Fibroblast of pulmonary artery (primary cell): ENCODE measurements at regions not wholly inside any gene's neighbourhood (a gene's known extent, or its start where the extent isn't known, plus 50 kb on each side); places are given as distances from the start of the nearest gene placed in this dataset.

ENCODE experiments used
- DNase-seq: peaks from one replicate; pipeline ENCODE4 v3.0.0-alpha.2; 2010; ENCODE audit warnings: low read depth
- H3K4me3 ChIP-seq: replicated peaks from 2 replicates; pipeline ENCODE4 v1.5.1; 2011; ENCODE audit warnings: low read depth, mild to moderate bottlenecking, control low read depth, low read length, moderate library complexity
- TF ChIP-seq, protein P1 (sequence below): IDR thresholded peaks from 2 replicates; pipeline ENCODE4 v1.5.1; 2011; ENCODE audit warnings: mild to moderate bottlenecking, control low read depth, low read length, inconsistent platforms; ENCODE audit errors: missing control alignments

GRCh38 chr4:105036991-105037390, 109.7 kb upstream of the TET2 start:
- DNase-seq = no peak
- TF ChIP-seq, protein P1, sequence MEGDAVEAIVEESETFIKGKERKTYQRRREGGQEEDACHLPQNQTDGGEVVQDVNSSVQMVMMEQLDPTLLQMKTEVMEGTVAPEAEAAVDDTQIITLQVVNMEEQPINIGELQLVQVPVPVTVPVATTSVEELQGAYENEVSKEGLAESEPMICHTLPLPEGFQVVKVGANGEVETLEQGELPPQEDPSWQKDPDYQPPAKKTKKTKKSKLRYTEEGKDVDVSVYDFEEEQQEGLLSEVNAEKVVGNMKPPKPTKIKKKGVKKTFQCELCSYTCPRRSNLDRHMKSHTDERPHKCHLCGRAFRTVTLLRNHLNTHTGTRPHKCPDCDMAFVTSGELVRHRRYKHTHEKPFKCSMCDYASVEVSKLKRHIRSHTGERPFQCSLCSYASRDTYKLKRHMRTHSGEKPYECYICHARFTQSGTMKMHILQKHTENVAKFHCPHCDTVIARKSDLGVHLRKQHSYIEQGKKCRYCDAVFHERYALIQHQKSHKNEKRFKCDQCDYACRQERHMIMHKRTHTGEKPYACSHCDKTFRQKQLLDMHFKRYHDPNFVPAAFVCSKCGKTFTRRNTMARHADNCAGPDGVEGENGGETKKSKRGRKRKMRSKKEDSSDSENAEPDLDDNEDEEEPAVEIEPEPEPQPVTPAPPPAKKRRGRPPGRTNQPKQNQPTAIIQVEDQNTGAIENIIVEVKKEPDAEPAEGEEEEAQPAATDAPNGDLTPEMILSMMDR = no peak
- no peak overlapping the region for H3K4me3 ChIP-seq

- no peak for DNase-seq
- TF ChIP-seq, protein P1 = no peak
- no peak overlapping the region for H3K4me3 ChIP-seq
Measured at GRCh38 chr4:105042451-105042850, 104.2 kb upstream of the TET2 start.

DNA sequence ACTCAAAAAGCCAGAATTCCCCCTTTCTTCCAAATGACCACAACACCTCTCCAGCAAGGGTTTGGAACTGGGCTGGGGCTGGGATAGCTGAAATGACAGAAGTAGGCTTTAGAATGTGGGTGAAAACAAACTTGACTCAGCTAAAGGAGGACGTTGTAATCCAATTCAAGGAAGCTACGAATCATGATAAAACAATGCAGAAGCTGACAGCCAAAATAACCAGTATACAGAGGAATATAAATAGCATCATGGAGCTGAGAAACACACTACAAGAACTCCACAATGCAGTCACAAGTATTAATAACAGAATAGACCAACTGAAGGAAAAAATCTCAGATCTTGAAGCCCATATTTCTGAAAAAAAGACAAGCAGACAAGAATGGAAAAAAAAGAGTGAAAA, 95.8 kb upstream of the TET2 start:
- TF ChIP-seq, protein P1 = no peak
- DNase-seq = peak; percentile 76
- no peak overlapping the region for H3K4me3 ChIP-seq

DNA sequence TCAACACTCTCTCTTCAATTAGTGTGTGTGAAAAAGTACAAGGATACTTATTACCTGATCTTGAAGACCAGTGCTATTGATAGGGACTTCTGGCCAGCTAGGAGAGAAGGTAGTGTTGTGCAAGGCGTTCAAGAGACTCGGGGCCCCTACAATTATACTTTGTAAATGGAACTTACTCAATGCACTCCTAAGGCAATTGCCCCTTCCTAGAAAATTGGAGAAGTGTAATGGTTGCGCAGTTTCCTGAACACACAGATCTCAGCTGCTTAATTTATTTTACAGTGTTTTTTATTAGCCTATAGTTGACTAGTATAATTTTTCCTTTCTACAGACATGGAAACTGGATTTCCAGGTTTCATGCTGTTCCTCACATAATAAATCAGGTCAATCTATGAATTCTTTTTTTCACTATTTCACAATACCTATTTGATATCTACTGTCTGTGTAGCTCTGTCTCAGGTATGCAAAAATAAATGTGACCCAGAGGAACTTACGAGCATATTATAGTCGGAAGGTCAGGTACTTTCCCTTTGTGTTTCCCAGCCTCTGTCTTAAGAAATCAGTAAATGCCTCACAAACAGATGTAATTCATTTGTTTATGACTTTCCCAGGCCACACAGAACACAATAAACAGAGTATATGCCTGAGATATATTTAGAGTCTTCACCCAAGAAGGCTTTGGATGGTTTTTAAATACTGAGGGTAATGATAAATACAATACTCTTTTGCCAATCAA, 89.1 kb upstream of the TET2 start:
- DNase-seq = peak; percentile 25
- no peak overlapping the region for H3K4me3 ChIP-seq
- TF ChIP-seq, protein P1 = no peak

DNA sequence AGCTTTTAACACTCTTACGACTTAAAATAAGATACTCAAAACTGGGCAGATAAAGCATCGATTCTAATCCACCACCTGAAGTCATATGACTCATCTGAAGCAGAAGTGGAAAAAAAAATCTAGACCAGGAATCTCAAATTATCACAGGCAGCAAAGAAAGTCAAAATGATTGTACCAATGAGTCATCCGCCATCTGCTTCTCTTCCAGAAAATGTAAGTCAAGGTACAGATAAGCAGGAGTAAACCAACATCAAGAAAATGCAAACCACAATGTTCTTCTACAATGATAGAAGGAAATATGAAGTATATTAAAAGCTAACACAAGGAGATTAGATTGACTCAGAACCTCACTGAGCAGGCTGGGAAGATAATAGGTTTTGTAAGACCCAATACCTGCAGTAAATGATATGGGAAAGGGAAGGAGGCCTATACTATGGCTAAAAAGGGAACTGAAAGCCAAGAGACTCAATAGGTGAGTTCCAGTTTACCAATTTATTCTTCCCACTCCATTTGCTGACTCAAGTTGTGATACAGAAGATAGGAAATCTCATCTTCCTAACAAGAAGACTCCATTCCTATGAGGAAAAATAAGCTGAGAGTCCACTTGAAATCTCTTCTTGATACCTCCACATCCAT, 88.4 kb upstream of the TET2 start:
- no peak overlapping the region for H3K4me3 ChIP-seq
- TF ChIP-seq, protein P1 = no peak
- DNase-seq = peak; percentile 55

GRCh38 chr4:105059337-105059736, 87.3 kb upstream of the TET2 start:
- TF ChIP-seq, protein P1 = no peak
- DNase-seq = no peak
- H3K4me3 ChIP-seq = no peak overlapping the region
